ENCODE measurements at regions not wholly inside any gene's neighbourhood (a gene's known extent, or its start where the extent isn't known, plus 50 kb on each side); places are given as distances from the start of the nearest gene placed in this dataset.
"Not testable (repeated sequence)": the region's sequence is repeated elsewhere in the genome, so short reads cannot be mapped to it uniquely, and the experiment has no call there.

DNA sequence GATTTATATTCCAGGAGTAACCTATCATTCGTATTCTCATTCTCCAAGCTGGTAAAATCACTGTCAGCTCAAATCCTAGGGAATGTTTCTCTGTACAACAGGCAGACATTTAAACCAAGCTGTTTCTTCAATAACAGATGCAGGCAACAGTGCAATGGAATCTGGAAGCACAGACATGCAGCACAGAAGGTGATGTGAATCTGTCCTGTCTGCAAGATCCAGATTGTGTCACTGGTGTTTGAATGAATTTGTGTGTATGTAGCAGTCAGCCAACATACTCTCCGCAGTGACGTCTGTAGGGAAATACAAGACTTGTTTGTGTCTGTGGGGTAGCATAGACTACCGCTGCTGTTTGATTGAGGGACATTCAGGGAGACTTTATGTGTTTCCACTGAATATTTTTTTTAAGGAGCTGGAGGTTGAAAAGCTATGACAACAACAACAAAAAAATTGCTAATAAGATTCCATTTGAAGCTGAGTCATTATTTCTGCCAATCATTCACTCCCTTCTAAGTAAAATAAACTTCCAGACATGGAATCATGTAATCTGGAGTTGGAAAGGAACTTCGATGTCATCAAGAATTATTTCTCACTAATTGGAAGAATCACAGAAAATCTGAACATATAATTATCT lies 122.9 kb upstream of the MYO3A start:
- DNase-seq: no peak

DNA sequence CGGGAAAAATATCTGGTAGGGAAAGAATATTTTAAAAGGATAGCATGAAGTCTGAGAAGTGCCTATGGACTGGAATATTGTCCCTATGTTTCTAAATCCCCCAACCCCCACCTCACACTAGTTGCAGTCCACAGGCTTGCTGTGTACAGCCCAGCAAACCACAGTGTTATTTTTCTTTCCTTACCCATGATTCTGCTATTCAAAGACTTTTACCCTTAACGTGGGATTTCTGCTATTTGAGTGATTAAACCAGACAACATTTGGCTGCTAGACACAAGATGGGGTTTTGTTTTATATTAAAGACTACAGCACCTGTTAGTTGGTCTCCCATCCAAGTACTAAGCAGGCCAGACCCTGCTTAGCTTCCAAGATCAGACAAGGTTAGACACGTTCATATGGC lies 120.5 kb upstream of the MYO3A start:
- no peak for DNase-seq

DNA sequence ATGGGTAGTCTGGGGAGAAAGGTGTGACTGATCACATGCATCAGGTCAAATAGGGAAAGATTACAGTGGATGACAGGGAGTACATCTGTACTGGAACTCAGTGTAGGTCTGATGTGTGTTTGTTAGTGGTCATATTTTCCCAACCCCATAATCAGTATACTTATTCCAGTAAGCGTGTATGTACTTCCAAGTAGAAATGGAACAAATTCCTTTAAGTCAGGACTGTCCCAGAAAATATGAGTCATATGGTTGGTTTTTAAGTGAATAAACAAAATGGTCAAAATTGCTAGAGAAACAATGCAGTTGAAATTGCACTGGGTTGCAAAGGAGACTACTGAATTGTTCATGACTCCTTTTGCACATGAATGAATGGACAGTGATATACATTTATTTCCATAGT lies 118.8 kb upstream of the MYO3A start:
- DNase-seq: no peak

DNA sequence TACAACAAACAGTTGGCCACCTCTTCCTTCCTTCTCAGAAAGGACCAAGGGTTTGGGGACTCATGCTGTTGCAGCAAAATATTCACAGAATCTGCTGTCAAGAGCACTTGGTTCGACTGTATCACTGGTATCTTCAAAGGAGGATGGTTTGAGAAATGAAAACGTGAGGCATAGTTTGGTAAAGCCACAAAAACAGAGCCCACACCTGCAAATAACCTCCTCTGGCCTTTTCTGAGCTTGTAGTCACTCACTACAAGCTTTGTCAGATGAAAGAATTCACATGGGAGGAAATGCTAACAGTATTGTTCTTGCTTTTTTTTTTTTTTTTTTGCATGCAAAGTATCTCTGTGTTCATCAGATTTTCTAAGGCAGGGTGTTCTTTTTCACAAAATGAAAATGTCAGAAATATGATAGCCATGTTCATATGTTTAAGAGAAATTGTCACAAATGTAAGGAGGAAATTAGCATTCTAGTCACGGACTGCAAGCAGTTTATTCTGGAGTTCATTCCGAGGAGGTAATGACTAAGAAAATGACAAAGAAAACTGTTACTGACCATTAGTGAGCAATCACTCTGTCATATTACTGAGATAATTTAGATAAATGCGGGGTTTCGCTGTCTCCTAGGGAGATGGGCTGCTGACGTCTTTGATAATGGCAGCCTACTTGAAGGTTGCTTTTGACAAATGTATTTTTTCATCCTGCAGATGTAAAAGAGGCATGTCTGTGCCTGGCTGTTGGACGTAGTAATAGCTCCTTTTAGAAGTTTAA lies 117.8 kb upstream of the MYO3A start:
- DNase-seq: no peak

DNA sequence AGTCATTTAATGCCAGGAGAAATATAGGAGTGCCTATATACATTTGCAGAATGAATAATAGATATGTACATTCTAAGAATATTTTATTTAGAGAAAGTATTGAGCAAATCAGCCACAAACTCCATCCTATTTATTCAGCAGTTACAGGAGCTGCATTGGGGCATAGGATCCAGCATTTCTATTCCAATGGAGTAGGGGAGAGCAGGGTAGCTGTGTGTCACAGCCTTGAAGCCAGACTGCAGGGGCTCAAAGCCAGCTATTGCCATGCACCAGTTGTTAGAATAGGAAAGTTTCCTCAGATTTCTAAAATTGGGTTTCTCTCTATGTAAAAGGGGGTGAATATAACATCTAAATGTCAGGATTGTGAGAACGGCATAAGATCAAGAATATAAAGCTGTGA lies 116.8 kb upstream of the MYO3A start:
- DNase-seq: no peak

DNA sequence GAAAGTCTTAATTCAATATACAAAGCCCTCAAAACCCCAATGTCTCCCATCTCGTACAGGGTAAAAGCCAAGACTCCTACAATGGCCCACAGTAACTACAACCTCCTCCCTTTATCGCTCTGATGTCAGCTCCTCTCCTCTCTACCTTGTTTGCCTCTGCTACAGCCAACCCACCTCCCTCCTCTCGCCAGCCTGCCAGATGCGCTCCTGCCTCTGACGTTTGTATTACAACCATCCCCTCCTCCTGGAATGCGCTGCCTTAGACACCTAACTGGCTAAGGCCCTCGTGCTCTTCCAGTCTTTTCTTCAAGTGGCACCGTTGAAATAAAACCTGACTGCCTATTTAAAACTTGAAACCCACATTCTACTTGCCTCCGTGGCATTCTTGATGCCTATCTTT lies 115.3 kb upstream of the MYO3A start:
- DNase-seq: no peak

DNA sequence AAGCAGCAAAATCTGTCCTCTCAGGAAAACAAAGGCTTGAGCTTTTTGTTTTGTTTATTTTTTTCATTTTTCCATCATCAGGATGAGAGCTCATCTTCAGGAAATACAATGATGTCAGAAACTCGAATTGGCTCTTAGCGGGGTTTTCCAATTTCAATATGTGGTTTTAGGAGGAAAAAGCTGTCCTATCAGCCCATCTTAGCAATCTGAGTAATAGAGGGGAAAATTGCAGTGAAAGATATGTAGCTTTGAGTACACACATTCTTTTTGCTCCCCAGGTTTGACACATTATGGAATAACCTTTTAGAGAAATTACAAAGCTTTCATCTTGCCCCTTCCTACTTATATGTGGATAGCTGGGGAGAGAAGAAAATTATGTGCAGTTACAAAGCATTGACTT lies 113.6 kb upstream of the MYO3A start:
- no peak for DNase-seq

DNA sequence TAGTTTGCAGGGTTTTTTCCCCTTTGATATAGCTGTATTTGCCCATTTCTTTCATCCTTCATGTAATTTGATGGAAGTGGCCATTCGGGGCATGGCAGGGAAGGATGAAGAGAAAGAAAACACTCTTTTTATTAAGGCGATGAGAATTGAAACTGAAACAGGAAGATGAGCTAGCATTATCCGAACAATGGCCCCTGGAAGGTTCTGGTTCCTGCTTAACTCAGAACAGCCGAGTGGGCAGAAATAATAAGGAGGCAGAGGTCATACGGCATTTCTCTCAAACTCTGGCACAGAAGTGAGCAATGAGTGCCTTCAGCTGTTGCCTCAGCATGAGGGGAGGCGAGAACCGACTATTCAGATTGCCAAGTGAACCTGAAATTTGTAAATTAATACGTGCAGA lies 113.2 kb upstream of the MYO3A start:
- DNase-seq: peak; percentile 62 to 81 (median 74)

DNA sequence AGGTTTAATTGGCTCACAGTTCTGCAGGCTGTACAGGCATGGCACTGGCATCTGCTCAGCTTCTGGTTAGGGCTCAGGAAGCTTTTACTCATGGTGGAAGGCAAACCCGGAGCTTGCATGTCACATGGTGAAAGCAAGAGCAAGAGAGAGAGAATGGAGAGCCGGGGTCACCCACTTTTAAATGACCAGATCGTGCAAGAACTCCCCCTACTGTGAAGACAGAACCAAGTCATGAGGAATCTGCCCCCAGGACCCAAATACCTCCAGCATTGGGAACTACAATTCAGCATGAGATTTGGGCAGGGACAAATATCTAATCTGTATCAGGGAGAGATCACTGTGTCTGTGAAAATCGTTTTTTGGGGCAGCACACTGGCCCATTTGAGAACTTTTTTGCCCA lies 110.0 kb upstream of the MYO3A start:
- no peak for DNase-seq

DNA sequence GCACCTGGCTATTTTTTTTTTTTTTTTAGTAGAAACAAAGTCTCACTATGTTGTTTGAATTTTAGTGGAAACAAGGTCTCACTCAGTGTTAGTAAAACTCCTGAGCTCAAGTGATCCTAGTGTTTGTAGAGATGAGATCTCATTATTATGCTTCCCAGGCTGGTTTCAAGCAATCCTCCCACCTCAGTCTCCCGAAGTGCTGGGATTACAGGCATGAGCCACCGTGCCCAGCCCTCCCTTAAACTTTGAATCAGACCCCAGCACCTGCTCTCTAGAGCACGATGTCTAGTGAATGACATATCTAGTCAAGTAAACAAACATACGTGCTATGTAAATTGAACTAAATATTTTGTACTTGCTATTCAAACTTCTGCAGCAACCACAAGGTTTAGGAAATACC lies 105.6 kb upstream of the MYO3A start:
- no peak for DNase-seq

DNA sequence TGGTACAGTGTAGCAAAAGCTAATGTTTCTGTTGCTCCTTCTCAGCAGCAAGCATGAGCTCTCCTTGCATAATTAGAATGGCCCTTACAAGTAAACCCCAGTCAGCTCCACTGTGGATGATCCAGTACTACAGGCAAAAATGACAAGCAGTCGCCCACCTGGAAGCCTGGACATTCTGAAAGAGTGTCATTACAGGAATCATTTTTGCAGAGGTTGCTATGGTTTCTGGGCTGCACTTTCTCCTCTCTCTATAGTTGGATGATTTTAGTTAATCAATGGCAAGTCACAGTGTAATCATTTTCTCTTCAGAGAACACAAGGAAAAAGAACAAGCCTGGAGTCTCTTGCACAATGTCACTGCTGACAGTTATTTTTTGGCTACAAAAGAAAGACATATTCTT lies 102.9 kb upstream of the MYO3A start:
- no peak for DNase-seq

DNA sequence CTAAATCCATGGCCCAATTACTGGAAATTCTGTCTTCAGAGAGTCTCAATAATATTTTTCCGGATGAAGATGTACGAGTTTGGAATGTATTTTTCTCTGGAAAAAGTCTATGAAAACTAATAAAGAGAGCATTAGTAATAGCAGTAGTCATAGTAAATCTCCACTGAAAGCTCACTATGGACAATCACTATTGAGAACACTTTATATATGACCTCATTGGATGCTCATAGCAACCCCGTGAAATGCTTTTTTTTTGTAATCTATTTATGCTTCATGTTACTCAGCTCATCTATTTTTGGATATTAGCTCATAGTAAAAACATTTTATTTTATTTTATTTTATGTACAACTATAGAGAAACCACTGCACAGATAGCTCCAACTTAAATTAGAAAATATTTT lies 94.3 kb upstream of the MYO3A start:
- DNase-seq: no peak

DNA sequence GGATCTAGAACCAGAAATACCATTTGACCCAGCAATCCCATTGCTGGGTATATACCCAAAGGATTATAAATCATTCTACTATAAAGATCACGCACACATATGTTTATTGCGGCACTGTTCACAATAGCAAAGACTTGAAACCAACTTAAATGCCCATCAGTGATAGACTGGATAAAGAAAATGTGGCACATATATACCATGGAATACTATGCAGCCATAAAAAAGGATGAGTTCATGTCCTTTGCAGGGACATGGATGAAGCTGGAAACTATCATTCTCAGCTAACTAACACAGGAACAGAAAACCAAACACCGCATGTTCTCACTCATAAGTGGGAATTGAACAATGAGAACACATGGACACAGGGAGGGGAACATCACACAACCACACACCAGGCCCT lies 93.2 kb upstream of the MYO3A start:
- DNase-seq: not testable (repeated sequence)

DNA sequence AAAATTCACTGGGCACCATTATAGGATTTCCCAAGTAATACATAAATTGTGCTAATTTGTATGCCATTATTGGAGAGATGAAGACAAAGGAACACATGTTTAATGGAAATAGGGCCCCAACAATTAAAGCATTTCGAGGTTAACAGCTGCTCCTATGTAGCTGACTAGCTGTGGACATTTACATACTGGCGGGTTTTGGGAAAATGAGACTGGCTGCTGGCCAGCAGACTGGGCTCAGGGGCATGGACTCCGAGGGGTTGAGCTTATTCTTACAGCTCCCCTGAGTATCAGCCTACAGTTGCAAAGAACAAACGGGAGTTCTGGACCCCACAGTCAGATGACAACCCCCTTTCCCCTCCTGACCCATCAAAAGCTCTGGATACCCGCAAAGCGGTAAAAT lies 91.9 kb upstream of the MYO3A start:
- no peak for DNase-seq

DNA sequence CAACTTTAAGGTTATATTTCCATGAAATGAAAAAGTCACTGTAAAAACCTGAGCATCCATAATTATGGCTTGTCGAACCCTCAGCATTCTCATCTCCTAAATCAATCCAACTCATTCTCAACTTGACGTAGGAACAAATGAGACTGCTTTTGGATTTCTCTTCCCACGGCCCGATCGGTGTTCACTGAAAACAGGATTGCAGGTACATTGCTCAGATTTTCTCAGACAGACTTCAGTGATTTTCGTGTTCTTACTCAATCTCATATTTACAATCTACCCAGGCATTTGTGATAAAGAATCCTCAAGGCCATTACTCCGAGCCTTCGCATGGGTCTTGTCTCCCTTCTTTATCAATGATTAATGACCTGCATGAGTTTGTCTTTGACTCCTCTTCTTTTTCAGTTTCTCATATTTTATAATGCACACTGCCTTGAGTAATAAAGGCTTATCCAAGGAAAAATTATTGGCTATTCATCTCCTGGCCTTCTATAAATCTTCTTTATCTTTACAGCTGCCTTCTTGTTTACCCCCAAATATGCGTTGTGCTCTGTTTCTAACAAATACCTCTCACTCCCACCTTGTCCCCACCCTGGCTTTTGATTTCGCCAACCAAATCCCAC lies 90.4 kb upstream of the MYO3A start:
- no peak for DNase-seq

DNA sequence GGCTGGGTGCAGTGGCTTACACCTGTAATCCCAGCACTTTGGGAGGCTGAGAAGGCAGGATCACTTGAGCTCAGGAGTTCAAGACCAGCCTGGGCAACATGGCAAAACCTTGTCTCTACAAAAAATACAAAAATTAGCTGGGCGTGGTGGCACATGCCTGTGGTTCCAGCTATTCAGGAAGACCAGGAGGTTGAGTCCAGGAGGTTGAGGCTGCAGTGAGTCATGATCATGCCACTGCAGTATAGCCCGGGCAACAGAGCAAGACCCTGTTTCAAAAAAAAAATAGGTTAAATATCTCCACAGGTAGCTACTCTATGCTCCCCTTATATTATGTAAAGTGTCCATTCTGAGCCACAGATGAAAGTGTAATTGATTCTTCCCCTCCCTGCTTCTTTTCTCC lies 89.3 kb upstream of the MYO3A start:
- DNase-seq: not testable (repeated sequence)

DNA sequence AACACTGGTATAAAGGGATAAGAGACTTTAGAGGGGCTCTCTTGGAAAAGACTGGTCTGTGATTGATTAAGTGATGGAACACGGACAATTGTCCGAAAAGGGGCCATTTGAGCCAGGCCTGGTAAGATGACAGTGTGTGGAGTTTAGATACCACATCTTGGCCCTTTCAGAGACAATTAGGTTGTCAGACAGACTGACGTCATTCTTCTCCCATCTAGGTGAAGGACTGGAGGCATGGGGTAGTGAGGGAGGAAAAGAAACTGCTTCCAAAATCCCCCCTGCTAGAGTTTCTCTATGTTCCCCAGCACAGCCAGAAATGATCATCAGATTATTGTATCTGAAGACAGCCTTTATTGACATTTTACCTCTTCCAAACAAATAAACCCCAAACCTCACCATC lies 84.8 kb upstream of the MYO3A start:
- no peak for DNase-seq

DNA sequence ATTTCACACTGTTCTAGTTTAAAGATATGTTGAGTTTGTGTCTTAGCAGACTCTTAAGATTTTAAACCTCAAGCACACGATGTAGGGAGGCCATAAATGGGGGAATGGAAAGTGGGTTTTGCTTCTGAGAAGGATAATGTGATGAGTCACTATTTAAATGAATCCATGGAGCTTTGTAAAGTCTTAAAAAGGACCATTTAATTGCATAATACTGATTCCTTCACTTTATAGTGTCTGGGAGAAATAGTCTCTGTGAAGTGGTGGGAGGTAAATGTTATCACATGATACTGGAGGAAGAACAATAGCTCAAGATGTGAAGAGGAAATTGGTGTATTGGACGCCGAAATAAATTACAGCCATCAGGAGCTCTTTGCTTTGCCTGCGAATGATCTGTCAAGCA lies 84.0 kb upstream of the MYO3A start:
- DNase-seq: no peak

DNA sequence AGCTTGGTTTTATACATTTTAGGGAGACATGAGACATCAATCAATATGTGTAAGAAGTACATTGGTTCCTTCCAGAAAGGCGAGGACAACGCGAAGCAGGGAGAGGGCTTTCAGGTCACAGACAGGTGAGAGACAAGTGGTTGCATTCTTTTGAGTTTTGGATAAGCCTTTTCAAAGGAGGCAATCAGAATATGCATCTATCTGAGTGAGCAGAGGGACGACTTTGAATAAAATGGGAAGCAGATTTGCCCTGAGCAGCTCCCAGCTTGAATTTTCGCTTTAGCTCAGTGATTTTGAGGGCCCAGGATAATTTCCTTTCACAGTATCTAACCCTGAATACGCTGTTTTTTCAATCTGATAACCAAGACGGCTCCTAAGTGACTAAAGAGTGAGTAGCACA lies 82.5 kb upstream of the MYO3A start:
- DNase-seq: no peak

DNA sequence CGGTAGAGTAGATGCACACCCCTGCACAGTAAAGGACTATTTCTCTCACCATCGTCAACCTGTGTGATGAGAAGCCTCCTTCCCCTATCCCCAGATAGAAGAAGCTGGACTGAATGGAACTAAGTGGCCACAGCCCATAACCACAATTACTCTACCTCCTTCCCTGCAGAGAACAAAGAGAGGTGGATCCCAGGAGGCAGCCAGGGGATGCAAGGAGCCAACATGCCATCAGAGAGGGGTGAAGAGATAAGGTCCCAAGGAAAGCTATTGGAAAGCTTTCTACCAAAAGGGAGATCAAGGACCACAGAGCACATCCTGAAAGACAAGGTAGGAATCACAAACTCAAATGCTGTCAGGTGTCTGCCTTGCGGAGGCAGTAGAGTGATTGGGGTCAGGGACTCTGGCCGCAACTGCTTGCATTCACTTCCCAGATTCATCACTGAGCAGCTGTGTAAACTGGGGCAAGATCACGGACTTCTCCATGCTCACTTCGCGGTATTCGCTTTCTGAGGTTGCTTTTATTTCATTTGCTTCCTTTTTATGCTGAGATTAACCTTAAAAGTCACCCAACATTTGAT lies 81.6 kb upstream of the MYO3A start:
- DNase-seq: no peak

DNA sequence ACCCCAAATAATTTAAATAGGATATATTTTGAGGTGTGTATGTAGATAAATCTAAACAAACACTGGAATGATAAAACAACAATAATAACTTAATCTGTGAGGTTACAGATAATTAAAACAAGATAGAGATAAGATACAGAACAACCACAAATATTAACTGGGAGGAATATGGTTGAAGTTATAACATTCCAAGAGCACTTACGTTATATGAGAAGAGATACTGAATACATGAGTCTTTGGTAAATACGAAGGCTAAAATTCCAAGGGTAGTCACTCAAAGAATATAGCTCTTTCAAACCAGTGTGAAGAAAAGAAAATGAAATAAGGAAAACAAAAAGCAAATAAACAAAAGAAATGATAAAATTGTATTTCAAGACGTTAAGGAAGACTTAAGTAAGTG lies 76.0 kb upstream of the MYO3A start:
- no peak for DNase-seq

DNA sequence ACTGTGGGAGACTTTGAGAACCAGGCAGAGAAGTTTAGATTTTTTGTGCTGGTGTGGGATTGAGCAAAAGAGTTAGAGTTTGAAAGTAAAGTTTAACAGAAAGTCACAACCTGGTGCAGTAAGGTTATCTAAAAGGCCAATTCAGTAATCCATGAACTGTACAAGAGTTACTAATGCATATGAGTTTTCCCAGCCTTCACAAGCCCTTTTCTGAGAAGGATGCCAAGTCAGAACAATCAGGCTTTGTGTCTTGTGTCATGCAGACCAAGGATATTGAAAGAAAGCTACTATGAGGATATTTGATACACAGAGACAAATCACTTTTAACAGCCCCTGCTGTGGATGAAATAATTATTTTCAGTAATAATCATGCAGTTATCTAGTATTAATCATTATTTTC lies 68.8 kb upstream of the MYO3A start:
- no peak for DNase-seq

DNA sequence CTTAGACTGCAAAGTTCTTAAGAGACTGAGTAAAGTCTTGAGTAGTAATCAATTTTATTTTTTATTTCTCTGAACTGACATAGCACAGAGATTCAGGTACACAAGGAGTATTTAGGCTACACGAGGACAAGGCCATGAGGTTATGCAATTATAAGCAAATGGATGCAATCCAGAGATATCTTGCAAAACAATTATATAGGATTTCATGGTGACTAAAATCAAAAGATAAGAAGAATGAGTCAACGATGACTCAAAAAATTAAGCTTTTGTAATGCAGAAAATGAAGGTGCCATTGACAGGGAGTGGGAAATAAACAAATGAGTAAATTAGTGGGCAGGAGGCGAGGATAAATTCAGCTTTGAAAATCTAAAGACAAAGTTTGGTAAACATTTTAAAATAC lies 66.7 kb upstream of the MYO3A start:
- DNase-seq: no peak

DNA sequence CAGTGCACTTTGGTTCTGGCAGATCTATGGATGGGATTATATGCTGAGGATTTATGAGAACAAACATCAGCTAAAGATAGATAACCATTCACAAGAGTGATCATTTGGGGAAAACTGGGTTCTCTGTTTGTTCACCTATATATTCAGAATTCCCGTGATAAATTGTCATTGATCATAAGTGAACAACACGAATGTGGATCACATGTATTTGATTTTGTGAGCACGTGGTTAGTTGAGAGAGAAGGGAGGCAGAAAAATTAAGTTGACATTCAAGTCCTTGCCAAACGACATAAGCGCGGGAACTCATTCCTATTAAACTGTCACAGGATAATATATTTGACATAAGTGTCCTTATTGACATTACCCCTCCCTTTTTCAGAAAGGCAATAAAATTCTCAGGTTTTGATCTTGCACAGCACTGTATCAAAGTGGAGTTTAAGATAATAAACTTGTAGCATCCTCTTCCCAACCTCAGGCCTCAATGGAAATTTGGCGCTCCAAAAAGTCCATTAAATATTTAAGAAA lies 64.9 kb upstream of the MYO3A start:
- no peak for DNase-seq

Data from suppressor macrophage (primary cell).